SKM-1 treated with dmso at 0.1 percent for 144 hours (cell line): ENCODE measurements at regions not wholly inside any gene's neighbourhood (a gene's known extent, or its start where the extent isn't known, plus 50 kb on each side); places are given as distances from the start of the nearest gene placed in this dataset.

Experiments used
- DNase-seq: peaks from one replicate; lab custom pipeline; 2025; ENCODE audit not compliant: unreplicated experiment; lab: John Stamatoyannopoulos, UW

DNA sequence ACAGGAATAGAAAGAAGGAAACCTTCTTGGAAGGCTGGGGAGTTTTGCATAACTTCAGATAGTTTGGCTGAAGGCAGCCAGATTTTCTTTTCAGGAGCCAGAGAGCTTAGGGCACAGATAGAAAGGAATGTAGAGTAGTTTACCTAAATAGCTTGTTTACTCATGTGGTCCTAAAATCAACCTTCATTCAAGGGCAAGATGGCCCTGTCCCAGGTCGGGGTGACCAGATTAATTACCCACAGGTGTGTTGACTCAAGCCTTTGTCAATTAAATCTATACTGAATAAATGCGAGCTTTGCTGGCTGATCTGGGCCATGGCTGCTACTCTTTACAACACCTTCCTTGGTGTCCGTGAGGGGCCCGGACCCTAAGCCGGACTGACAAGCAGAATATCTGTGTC is 792.0 kb upstream of the MAN1A1 start:
- no peak for DNase-seq

DNA sequence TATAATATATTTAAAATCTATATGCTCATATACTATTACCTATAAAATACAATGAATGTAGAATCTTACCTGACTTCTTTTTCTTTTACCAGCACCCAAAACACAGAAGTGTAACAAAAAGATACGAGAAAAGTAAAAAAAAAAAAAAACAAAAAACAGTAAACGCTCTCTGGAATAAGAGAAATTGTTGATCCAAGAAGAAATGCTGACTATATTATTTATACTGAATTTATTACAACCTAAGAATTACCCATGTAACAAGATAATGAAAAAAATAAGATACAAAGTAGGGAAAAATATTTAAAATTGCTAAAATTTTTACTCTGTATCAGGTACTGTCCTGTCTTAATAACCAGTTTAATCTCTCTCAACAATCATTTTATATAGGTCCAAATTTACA is 787.9 kb upstream of the MAN1A1 start:
- DNase-seq, result no peak

GRCh38 chr6:120129228-120129627 is 779.7 kb upstream of the MAN1A1 start:
- no peak for DNase-seq

- no peak for DNase-seq
These were observed 772.8 kb upstream of the MAN1A1 start for GRCh38 chr6:120122401-120122800.

- no peak for DNase-seq
These were observed 766.8 kb upstream of the MAN1A1 start for GRCh38 chr6:120116343-120116742.

DNA sequence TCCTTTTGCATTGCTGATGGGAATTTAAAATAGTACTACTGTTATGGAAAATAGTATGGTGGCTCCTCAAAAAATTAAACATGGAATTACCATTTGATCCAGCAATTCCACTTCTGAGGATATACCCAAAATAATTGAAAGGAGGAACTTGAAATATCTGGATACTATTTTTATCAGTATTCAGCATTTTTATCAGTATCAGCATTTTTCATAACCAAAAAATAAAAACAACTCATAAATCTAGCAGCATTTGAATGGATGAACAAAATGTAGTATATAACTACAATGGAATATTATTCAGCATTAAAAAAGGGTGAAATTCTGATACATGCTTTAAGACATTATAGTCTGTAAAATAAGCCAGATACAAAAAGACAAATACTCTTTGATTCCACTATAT is 763.4 kb upstream of the MAN1A1 start:
- no peak for DNase-seq

GRCh38 chr6:120111001-120111400 is 761.4 kb upstream of the MAN1A1 start:
- DNase-seq, result no peak

- DNase-seq, result no peak
These were observed 758.7 kb upstream of the MAN1A1 start for GRCh38 chr6:120108061-120108795.

DNA sequence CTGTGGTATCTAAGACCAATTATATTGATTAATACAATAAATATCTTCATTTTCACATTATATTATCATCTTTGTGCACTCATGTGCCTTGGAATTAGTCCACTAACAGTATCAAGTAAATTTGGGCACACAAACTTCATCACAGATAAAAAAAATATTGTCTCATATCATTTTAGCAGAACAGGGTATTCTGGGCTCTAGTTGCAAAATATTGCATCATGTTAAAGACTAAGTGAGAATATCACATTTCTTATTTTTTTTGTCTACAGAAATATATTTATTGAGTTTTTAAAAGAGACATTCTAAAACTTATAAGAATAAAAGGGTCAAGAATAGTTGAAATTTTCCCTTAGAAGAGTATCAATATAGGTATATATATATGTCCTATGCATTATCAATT is 754.1 kb upstream of the MAN1A1 start:
- no peak for DNase-seq

DNA sequence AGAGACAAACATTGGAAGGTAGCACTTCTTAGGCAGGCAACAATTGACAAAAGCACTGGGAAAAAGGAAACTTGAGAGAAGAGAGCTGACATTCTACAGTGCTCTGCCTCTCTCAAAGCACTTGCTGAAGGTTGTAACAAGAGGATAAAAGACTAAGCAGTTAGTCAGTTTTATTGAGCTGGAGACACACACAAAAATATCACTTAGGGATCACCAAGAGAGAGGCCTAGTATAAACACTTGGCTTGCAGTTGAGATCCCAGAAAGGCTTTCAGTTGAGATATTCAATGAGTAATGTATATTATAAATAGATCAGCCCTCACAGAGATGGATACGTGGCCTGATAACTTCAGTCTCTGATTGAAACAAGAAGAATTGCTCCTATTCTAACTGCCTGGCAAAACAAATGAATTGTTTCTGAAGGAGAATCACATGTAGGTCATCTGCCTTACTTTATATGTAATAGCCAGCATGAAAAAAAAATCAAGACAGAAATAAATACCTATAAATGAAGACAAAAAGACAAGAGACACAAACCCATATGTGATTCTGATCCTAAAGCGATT is 747.2 kb upstream of the MAN1A1 start:
- DNase-seq, result no peak

DNA sequence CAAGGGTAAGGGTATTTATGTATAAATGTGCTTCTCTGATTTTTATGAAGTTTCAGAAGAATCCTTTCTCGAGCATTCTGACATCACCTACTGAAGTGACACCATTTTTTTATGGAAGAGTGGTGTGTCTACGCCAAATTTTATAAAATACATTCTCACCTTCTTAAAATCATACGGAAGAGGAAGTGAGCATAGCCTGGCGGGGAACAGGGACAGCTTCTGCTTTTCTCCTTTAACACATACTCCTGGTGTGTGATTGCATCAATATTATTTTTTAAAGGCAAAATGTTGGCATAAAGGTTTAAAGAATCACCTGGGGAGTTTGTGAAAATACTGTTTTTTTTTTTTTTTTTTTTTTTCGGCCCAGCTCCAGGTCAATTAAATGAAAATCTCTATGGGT is 733.6 kb upstream of the MAN1A1 start:
- peak; percentile 51 for DNase-seq

GRCh38 chr6:120077489-120077888 is 727.9 kb upstream of the MAN1A1 start:
- no peak for DNase-seq

DNA sequence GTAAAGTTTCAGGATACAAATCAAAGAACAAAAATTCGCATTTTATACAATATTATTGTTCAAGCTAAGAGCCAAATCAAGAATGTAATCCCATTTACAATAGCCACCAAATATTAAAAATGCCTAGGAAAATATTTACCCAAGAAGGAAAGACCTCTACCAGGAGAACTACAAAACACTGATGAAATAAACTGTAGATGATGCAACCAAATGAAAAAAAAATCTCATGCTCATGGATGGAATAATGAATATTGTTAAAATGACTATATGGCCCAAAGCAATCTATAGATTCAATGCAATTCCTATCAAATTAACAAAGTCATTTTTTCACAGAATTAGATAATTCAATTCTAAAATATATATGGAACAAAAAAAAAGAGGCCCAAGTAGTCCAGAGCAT is 708.8 kb upstream of the MAN1A1 start:
- no peak for DNase-seq

- peak; percentile 2 for DNase-seq
These were observed 706.5 kb upstream of the MAN1A1 start for GRCh38 chr6:120056085-120056484.

DNA sequence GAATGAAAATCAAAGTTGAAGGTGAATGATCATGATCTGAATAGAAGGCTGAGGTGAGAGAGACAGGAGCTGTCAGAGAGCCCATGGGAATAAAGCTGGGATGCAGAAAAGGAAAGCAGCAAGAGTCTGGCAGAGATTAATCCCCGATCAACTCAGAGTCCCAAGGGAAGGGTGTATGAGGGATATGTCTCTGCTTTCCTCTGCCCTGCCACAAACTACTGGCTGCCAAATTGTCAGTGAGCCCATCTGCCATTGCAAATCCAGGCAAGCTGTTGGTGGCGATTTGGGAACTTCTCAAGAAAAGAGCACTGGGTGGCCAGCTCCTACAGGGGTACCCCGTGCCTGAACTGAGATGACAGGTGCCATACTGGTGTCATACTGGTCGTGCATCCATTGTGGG is 705.5 kb upstream of the MAN1A1 start:
- DNase-seq, result no peak

DNA sequence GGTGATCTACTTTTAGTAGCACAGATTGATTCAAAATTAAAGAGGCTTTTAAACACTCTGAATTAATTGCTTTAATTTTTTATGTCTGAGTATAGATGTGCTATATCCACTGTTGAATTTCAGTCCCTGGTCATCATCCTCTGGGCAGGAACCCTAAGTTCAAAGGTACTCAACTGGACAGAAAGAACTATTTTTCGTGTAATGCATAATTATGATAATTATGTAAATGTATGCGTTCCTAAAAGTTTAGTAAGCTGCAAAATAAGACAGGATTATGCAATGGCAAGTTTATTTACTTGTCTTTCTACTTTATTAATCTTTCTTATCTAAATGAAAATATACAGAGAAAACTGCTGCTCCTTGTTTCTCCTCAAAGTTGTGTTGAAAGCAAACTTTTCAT is 690.1 kb upstream of the MAN1A1 start:
- DNase-seq, result no peak

DNA sequence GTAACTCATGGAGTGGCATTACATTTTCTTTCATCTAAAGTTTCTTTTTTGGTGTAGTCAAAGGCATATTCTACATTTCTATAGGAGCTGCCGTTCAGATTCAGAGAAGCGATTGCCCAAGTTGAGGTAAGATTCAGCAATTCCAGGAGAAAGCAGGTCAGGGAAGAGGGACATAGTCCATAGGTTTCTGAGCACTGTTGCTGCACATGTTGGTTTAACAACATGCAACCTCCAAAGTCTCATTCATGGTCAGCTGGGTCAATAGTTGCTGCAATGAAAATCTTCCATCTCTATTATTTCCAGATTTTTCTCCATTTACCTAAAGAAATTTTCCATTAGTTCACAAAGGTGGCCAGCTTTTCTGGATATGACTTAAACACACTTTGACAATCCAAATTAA is 682.3 kb upstream of the MAN1A1 start:
- no peak for DNase-seq

DNA sequence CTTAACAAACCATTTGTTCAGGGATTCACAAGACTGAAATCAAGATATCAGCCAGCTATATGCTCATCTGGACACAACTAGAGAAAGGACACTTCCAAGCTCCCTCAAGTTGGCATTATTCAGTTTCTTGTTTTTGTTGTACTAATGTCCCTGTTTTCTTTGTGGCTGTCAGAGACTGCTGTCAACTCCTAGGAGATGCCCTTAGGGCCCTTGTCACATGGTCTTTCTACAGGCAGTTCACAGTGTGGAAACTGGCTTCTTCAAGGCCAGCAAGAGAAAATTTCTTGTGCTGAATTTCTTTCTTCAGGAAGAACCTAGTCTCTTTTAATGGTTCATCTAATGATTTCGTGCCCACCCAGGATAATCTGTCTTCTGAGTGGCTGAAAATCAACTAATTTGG is 677.2 kb upstream of the MAN1A1 start:
- no peak for DNase-seq

- no peak for DNase-seq
These were observed 660.5 kb upstream of the MAN1A1 start for GRCh38 chr6:120010075-120010474.

GRCh38 chr6:120005292-120005976 is 655.9 kb upstream of the MAN1A1 start:
- DNase-seq, result no peak

DNA sequence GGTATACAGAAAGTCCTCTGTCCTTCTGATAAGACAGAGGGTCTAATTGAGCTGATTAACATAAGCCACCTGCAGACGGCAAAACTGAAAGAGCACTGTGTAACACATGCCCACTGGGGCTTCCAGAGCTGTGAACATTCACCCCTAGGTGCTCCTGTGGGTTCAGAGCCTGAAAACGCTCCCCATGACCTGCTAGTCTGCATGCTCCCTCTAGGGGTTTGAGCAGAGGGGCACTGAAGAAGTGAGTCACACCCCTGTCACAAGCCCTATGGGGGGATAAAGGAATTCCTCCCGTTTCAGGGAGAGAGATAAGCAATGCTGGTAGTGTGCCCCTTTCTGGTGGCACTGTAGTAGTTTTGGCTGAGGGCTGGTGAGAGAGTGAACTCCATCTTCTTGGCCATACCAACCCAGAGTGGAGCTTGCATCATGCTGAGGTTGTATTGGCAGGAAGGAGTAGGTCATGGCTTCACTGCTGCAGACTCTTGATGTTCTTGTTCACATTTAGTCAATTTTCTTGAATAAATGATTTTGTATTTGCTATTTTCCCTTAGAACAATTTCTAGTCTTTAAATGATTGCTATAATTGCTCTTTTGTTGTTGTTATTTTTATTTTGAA is 637.5 kb upstream of the MAN1A1 start:
- no peak for DNase-seq
